ENCODE measurements at regions not wholly inside any gene's neighbourhood (a gene's known extent, or its start where the extent isn't known, plus 50 kb on each side); places are given as distances from the start of the nearest gene placed in this dataset.

- in situ Hi-C loops (cut with MboI; ENCODE audit: low sequenced_read_pairs) = loop anchor here (25.0 kb wide), 2 partner anchors 518 to 1793 kb away; no protein-coding TSS in a partner anchor
Measured at GRCh38 chr1:244255426-244255965, 196.2 kb downstream of the ADSS2 start.

- in situ Hi-C loops (cut with MboI; ENCODE audit: low sequenced_read_pairs) = loop anchor here (25.0 kb wide), 2 partner anchors 519 to 1794 kb away; no protein-coding TSS in a partner anchor
Measured at GRCh38 chr1:244256086-244256676, 195.5 kb downstream of the ADSS2 start.

DNA sequence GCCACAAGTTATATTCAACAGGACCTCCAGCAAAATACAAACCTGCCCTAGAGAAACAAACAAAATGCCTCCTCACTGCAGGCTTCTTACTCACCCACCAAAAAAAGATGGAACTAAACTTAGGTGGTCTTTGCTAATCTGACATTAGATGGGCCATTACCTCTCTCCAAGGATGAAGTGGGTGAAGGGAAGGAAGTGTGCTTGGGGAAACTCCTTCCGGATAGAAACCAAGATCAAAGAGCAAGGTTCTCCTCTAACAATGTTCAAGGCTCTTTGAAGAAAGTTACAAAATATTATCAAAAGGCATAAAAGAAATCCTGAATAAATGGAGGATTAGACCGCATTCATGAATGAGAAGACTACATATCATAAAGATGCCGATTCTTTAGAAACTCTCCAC lies 187.5 kb downstream of the ADSS2 start:
- in situ Hi-C loops (cut with MboI; ENCODE audit: low sequenced_read_pairs) = loop anchor here (25.0 kb wide), 2 partner anchors 527 to 1802 kb away; no protein-coding TSS in a partner anchor

GRCh38 chr1:244265507-244265906 lies 186.2 kb downstream of the ADSS2 start:
- in situ Hi-C loops (cut with MboI; ENCODE audit: low sequenced_read_pairs) = loop anchor here (5.0 to 25.0 kb wide), 3 partner anchors 528 to 1803 kb away; no protein-coding TSS in a partner anchor

- in situ Hi-C loops (cut with MboI; ENCODE audit: low sequenced_read_pairs) = loop anchor here (5.0 to 25.0 kb wide), 3 partner anchors 532 to 1807 kb away; no protein-coding TSS in a partner anchor
Measured at GRCh38 chr1:244269169-244269568, 182.5 kb downstream of the ADSS2 start.

DNA sequence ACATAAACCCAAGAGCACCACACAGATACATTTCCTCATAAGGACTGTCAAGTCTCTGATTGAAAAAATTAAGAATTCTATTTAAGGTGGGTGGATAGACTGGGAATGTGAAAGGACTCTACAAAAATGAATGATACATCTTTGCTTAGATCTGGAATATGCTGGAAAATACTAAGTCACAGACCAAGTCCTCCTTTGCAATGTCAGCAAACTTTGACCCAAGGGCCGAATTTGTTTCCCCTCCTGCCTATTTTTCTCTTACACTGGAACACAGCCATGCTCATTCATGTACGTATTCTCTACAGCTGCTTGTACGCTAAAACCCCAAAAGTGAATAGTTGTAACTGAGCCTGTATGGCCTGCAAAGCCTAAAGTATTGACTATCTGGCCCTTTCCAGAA lies 180.7 kb downstream of the ADSS2 start:
- in situ Hi-C loops (cut with MboI; ENCODE audit: low sequenced_read_pairs) = loop anchor here (25.0 kb wide), 2 partner anchors 534 to 1809 kb away; no protein-coding TSS in a partner anchor

- in situ Hi-C loops (cut with MboI; ENCODE audit: low sequenced_read_pairs) = loop anchor here (25.0 kb wide), 2 partner anchors 534 to 1809 kb away; no protein-coding TSS in a partner anchor
Measured at GRCh38 chr1:244271691-244272308, 179.9 kb downstream of the ADSS2 start.

- in situ Hi-C loops (cut with MboI; ENCODE audit: low sequenced_read_pairs) = loop anchor here (25.0 kb wide), 2 partner anchors 535 to 1810 kb away; no protein-coding TSS in a partner anchor
Measured at GRCh38 chr1:244272471-244273261, 179.0 kb downstream of the ADSS2 start.

DNA sequence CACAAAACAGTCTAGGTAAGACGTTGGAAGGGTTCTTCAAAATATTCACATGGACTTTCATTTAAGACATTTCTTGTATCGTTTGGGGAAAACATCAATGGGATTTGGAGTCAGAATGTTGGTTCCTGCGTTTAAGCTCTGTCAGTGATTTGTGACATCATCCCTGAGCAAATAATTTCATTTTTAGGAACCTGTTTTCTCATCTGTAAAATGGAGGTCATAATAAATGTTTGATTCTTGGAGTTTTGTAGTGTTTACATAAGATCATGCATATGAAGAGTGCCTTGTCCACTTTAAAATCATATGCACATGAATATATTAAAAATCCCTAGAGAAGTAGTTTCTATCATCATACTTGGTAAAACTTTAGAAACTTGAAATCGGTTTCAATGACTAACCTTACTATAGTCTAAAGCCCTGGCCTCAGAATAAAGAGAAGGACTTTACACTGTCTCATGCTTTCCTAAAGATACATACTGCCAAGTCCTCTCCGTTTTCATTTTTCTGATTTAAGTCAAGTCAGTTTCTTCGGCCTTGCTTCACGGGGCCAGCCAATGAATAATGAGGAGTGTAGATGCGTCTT lies 178.4 kb downstream of the ADSS2 start:
- in situ Hi-C loops (cut with MboI; ENCODE audit: low sequenced_read_pairs) = loop anchor here (25.0 kb wide), 2 partner anchors 536 to 1811 kb away; no protein-coding TSS in a partner anchor

DNA sequence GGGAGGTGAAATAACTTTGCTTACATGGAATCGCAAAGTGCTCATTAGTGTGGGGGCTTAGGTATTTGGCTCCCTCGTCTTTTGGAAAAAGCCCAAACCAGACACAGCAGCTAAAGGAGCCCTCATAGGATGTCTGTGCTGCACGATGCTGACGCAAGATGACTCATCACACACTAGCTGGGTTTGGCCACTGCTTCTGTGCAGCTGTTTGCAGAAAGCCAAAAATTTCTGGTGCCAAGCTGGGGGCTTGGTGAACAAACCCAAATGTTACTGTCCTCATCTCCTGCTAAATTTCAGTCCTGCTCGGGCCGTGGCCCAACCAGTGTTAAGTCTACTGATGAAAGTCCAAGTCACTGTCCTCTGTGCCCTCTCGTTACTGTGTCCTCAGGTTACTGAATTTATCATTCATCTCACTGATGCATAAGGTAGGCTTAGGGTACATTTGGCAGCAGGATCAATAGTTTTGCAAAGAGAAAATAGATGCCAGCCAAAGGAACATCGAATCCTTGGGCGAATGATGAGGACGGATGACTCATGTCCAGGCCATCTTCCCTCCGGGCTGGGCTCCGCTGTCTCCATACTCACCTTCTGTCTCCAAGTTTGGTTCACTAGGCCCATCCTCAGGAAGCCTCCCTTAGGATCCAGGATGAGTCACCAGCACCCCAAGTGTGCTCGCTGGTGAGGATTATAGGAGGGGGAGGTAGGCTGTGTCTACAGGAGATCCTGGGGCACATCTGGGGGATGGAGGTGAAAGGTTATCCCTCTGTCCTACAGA lies 177.7 kb downstream of the ADSS2 start:
- in situ Hi-C loops (cut with MboI; ENCODE audit: low sequenced_read_pairs) = loop anchor here (25.0 kb wide), 2 partner anchors 537 to 1812 kb away; no protein-coding TSS in a partner anchor

- in situ Hi-C loops (cut with MboI; ENCODE audit: low sequenced_read_pairs) = no loop called here
Measured at GRCh38 chr1:244276646-244277045, 175.1 kb downstream of the ADSS2 start.

GRCh38 chr1:244280201-244280600 lies 171.5 kb downstream of the ADSS2 start:
- in situ Hi-C loops (cut with MboI; ENCODE audit: low sequenced_read_pairs) = no loop called here

DNA sequence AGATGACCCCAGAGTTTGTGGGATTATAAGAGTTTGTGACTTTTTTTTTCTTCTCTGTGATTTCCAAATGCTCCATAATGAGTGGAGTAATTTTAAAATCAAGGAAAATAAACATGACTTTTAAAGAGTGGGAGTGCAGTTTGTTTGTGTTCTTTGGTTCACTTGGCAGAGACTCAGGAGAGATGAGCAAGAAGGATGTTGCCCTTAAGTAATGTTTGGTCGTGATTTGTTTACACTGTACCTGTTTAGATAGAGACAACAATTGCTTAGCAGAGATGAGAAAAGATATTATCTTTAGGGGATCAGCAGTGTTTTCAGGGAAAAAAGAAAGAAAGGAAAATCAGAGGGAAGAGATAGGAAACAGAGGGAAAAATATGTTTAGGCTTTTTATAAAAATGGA lies 170.8 kb downstream of the ADSS2 start:
- in situ Hi-C loops (cut with MboI; ENCODE audit: low sequenced_read_pairs) = no loop called here

DNA sequence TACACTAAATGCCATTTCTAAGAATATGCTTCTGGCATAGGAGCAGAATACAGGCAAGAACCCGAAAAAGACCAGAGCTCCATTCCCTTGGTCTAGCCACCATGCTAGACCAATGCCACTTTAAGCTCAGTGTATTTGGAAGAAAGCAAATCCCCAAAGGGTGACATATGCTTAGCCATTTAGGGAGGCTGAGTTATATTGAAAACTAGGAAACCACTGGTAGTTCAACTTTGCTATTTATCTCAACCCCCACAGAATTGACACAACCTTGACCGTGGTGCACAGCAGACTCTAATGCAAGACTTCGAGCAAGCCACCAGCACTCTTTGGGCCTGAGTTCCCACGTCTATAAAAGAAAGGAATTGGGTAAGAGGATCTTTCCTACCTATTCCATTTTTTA lies 167.9 kb downstream of the ADSS2 start:
- in situ Hi-C loops (cut with MboI; ENCODE audit: low sequenced_read_pairs) = no loop called here

DNA sequence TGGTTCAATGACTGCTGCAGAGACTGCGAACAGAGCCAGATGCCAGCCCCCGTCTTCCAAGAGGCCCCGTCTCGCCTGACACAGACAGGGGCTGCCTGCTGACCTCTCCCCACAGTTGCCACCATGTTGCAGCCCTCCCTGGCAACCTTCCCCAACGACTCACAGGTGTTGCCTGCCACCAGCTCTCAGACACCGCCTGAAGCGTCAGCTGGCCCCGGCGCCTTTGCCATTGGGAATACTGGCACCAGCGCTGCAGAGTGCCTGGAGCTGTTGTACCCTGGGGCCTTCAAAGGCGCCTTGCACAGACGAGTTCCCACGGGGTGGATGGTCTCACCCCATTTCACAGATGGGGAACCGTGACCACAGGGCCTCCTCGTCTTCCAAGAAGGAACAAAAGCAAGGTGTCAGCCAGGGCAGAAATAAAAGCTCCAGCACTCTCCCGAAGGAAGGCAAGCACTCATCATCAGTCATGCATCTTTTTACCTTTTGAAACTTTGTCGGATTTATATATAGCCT lies 167.0 kb downstream of the ADSS2 start:
- in situ Hi-C loops (cut with MboI; ENCODE audit: low sequenced_read_pairs) = no loop called here

DNA sequence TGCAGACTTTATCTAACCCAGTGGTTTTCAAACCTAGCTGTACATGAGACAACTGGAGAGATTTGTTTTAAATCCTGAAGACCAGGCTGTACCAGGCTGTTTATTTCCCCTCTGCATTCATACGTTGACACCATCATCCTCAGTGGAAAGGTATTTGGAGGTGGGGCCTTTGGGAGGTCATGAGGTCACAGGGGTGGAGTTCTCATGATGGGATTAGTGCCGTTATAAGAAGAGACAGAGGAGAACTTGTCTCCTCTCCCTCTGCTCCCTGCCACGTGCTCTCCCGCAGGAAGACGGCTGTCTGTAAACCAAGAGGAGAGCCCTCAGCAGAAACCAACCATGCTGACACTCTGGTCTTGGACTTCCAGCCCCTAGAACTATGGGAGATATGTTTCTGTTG lies 165.4 kb downstream of the ADSS2 start:
- in situ Hi-C loops (cut with MboI; ENCODE audit: low sequenced_read_pairs) = no loop called here

GRCh38 chr1:244287726-244288125 lies 164.0 kb downstream of the ADSS2 start:
- in situ Hi-C loops (cut with MboI; ENCODE audit: low sequenced_read_pairs) = no loop called here

DNA sequence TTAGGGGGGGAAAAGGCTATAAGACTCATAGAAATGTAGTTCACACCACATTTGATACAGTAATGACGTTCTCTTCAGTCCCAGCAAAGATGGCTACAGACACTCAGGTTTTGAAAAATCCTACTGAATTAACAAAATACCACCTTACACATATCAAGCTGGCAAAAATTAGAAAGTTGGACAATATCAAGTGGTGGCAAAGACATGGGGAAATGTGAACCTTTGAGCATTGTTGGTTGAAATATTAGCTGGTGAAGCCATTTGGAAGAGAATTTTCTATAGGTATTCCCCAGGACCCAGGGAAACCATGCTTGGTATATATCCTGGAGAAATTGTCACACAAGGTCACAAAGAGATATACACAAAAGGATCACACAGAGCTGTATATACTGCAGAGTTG lies 163.0 kb downstream of the ADSS2 start:
- in situ Hi-C loops (cut with MboI; ENCODE audit: low sequenced_read_pairs) = no loop called here

- in situ Hi-C loops (cut with MboI; ENCODE audit: low sequenced_read_pairs) = no loop called here
Measured at GRCh38 chr1:244289991-244290785, 161.5 kb downstream of the ADSS2 start.
